ENCODE measurements at regions not wholly inside any gene's neighbourhood (a gene's known extent, or its start where the extent isn't known, plus 50 kb on each side); places are given as distances from the start of the nearest gene placed in this dataset.

DNA sequence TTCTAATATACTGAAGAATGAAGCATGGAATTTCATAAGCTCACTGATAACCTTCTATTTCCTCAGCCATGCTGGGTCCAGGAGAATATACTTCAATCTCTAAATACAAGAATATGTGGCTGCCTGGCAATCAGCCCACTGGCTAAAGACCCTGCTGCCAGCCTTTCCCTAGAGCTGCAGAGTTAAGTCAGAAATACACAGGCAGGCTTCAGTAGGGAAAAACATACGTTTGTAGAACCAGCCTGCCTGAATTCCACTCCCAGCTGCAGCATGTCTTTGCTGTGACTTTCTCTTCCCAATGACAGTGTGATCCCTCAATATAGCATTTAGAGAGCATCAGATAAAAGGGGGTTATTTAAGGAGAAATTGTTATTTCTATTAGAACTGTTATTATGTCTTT lies 289.1 kb downstream of the PCDH19 start:
- Histone ChIP-seq H3K27me3 (ENCODE audit: control insufficient read depth, insufficient read depth, low read length) (no peaks in the 10 kb centered on the region), H3K36me3 (ENCODE audit: control insufficient read depth, insufficient read depth, low read length) (no peaks in the 10 kb centered on the region), H3K4me3 (ENCODE audit: low read depth, low read length) (no peak overlapping the region)
- TF ChIP-seq, protein P1, sequence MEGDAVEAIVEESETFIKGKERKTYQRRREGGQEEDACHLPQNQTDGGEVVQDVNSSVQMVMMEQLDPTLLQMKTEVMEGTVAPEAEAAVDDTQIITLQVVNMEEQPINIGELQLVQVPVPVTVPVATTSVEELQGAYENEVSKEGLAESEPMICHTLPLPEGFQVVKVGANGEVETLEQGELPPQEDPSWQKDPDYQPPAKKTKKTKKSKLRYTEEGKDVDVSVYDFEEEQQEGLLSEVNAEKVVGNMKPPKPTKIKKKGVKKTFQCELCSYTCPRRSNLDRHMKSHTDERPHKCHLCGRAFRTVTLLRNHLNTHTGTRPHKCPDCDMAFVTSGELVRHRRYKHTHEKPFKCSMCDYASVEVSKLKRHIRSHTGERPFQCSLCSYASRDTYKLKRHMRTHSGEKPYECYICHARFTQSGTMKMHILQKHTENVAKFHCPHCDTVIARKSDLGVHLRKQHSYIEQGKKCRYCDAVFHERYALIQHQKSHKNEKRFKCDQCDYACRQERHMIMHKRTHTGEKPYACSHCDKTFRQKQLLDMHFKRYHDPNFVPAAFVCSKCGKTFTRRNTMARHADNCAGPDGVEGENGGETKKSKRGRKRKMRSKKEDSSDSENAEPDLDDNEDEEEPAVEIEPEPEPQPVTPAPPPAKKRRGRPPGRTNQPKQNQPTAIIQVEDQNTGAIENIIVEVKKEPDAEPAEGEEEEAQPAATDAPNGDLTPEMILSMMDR (IDR thresholded peaks at IDR 0.05; ENCODE audit: insufficient read depth, low read length, severe bottlenecking): no peak
- no peak for DNase-seq (ENCODE audit: low read depth)
- FAIRE-seq: no peak

DNA sequence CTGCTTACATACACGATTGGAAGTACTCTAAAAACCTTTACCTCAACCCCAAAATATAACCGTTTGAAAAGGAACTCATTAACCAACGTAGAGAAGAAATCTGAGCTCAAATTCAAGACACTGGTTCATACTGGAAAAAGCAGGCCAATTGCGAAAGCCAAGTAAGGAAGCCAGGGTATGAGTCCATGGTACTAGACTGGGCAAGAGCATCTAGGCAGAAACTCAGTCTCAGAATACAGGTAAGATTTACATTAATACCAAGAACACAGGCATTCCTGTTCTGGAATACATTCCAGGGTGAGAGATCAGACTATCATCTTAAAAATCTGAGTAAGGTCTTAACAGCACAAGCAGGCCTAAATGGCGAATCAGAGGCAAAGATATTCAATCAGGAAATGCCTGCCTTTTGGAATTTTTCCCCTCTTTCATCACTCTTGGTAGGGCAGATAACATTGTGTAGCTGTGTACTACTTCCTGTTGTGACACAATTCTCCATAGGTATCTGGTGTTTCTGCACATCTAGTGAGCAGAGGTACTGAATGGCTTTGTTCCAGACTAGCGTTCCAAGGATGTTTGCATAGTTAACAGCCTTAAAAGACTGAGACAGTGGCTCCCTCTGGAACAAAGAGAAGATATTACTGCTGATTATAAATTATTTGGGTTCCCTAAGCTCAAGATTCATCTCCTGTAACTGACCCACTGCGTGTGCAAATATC lies 311.3 kb downstream of the PCDH19 start:
- Histone ChIP-seq H3K36me3 (ENCODE audit: control insufficient read depth, insufficient read depth, low read length) (no peaks in the 10 kb centered on the region), H3K27me3 (ENCODE audit: control insufficient read depth, insufficient read depth, low read length) (no peaks in the 10 kb centered on the region), H3K4me3 (ENCODE audit: low read depth, low read length) (no peak overlapping the region)
- TF ChIP-seq, protein P1 (IDR thresholded peaks at IDR 0.05; ENCODE audit: insufficient read depth, low read length, severe bottlenecking): peak; percentile 2
- FAIRE-seq: no peak
- peak; percentile 81 for DNase-seq (ENCODE audit: low read depth)

- TF ChIP-seq, protein P1 (IDR thresholded peaks at IDR 0.05; ENCODE audit: insufficient read depth, low read length, severe bottlenecking): no peak
- DNase-seq (ENCODE audit: low read depth): peak; percentile 64
- FAIRE-seq: no peak
- Histone ChIP-seq H3K27me3 (ENCODE audit: control insufficient read depth, insufficient read depth, low read length) (no peaks in the 10 kb centered on the region), H3K36me3 (ENCODE audit: control insufficient read depth, insufficient read depth, low read length) (no peaks in the 10 kb centered on the region), H3K4me3 (ENCODE audit: low read depth, low read length) (no peak overlapping the region)
Observed at GRCh38 chrX:100090931-100091330, 319.1 kb downstream of the PCDH19 start.

GRCh38 chrX:100089724-100090123 lies 320.3 kb downstream of the PCDH19 start:
- TF ChIP-seq, protein P1 (IDR thresholded peaks at IDR 0.05; ENCODE audit: insufficient read depth, low read length, severe bottlenecking): no peak

DNA sequence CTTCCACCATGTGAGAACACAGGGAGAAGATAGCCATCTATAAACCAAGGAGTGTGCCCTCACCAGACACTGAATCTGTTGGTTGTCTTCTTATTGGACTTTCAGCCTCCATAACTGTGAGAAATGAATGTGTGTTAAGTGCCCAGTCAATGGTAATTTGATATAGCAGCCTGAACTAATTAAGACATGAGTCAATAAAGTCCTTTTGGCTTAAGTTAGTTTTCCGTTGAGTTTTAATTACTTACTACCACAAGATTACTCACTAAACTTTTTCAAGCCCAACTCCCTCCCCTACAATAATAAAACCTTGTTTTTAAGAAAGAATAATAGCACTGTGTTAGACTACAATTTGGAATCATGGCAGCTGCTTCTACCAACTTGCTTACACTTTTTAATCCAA lies 324.2 kb downstream of the PCDH19 start:
- TF ChIP-seq, protein P1 (IDR thresholded peaks at IDR 0.05; ENCODE audit: insufficient read depth, low read length, severe bottlenecking): no peak
- no peak for FAIRE-seq
- Histone ChIP-seq H3K4me3 (ENCODE audit: low read depth, low read length) (no peak overlapping the region), H3K27me3 (ENCODE audit: control insufficient read depth, insufficient read depth, low read length) (no peaks in the 10 kb centered on the region), H3K36me3 (ENCODE audit: control insufficient read depth, insufficient read depth, low read length) (no peaks in the 10 kb centered on the region)
- peak; percentile 59 for DNase-seq (ENCODE audit: low read depth)

More at GRCh38 chrX:100089724-100090123, 320.3 kb downstream of the PCDH19 start:
- Histone ChIP-seq H3K4me3 (ENCODE audit: low read depth, low read length) (no peak overlapping the region), H3K36me3 (ENCODE audit: control insufficient read depth, insufficient read depth, low read length) (no peaks in the 10 kb centered on the region), H3K27me3 (ENCODE audit: control insufficient read depth, insufficient read depth, low read length) (no peaks in the 10 kb centered on the region)
- DNase-seq (ENCODE audit: low read depth): no peak
- FAIRE-seq: no peak

- TF ChIP-seq, protein P1 (IDR thresholded peaks at IDR 0.05; ENCODE audit: insufficient read depth, low read length, severe bottlenecking): no peak
- peak; percentile 63 for DNase-seq (ENCODE audit: low read depth)
- H3K27me3 ChIP-seq (ENCODE audit: control insufficient read depth, insufficient read depth, low read length): no peaks in the 10 kb centered on the region
- no peak overlapping the region for H3K4me3 ChIP-seq (ENCODE audit: low read depth, low read length)
- no peaks in the 10 kb centered on the region for H3K36me3 ChIP-seq (ENCODE audit: control insufficient read depth, insufficient read depth, low read length)
- no peak for FAIRE-seq
Observed at GRCh38 chrX:100083211-100083610, 326.9 kb downstream of the PCDH19 start.
